Keratinocyte (primary cell): ENCODE measurements at regions not wholly inside any gene's neighbourhood (a gene's known extent, or its start where the extent isn't known, plus 50 kb on each side); places are given as distances from the start of the nearest gene placed in this dataset.

Experiments
- DNase-seq: peaks from one replicate; pipeline ENCODE4 v3.0.0-alpha.2; 2011; ENCODE audit warnings: low read depth, missing footprints, low spot score
- FAIRE-seq: peaks from 2 replicates; lab custom pipeline; 2011; peaks lifted over from hg19 to GRCh38; lab: Jason Lieb, UNC
- H2AFZ ChIP-seq: 2 replicates; pipeline ENCODE4 v1.6.0; 2012; ENCODE audit warnings: low read length, control low read depth, inconsistent platforms; ENCODE audit not compliant: control insufficient read depth
- H3K27ac ChIP-seq: 2 replicates; pipeline ENCODE4 v1.5.1; 2011; ENCODE audit warnings: low read length; ENCODE audit not compliant: control insufficient read depth, insufficient read depth
- H3K27me3 ChIP-seq: 3 replicates; pipeline ENCODE4 v1.6.0; 2011; ENCODE audit warnings: low read length; ENCODE audit not compliant: control insufficient read depth, insufficient read depth; ENCODE audit errors: extremely low read depth
- H3K36me3 ChIP-seq, 2 experiments: 2 replicates in 1 of 2; 3 replicates in 1 of 2; pipeline ENCODE4 v1.5.1; 2011; ENCODE audit warnings: low read length in 2 of 2, mild to moderate bottlenecking in 1 of 2; ENCODE audit not compliant: control insufficient read depth in 2 of 2, insufficient read depth in 2 of 2; ENCODE audit errors: extremely low read depth in 1 of 2
- H3K4me1 ChIP-seq: 3 replicates; pipeline ENCODE4 v1.5.1; 2011; ENCODE audit warnings: low read length; ENCODE audit not compliant: control insufficient read depth, insufficient read depth; ENCODE audit errors: extremely low read depth
- H3K4me2 ChIP-seq: 3 replicates; pipeline ENCODE4 v1.6.0; 2011; ENCODE audit warnings: low read depth, low read length; ENCODE audit not compliant: control insufficient read depth, insufficient read depth; ENCODE audit errors: extremely low read depth
- H3K4me3 ChIP-seq, 3 experiments: fragments of 200-600 bp in 1 of 3; sonication (generic) in 1 of 3; 2 replicates in 2 of 3; 3 replicates in 1 of 3; pipeline ENCODE4 v1.5.1; 2011 to 2016; ENCODE audit warnings: low read length in 3 of 3, mild to moderate bottlenecking in 3 of 3, control low read depth in 2 of 3, inconsistent platforms in 1 of 3, low read depth in 1 of 3, mixed read lengths in 1 of 3, mixed run types in 1 of 3, moderate library complexity in 1 of 3; ENCODE audit not compliant: control insufficient read depth in 2 of 3, insufficient read depth in 2 of 3; ENCODE audit errors: extremely low read depth in 1 of 3
- H3K79me2 ChIP-seq: 2 replicates; pipeline ENCODE4 v1.6.0; 2012; ENCODE audit warnings: low read length; ENCODE audit not compliant: control insufficient read depth, insufficient read depth
- H3K9ac ChIP-seq: 3 replicates; pipeline ENCODE4 v1.6.0; 2011; ENCODE audit warnings: low read length; ENCODE audit not compliant: control insufficient read depth, insufficient read depth; ENCODE audit errors: extremely low read depth
- H3K9me1 ChIP-seq: 3 replicates; pipeline ENCODE4 v1.6.0; 2011; ENCODE audit warnings: low read length; ENCODE audit not compliant: control insufficient read depth, insufficient read depth; ENCODE audit errors: extremely low read depth
- H3K9me3 ChIP-seq: 2 replicates; pipeline ENCODE4 v1.5.1; 2012; ENCODE audit warnings: low read depth, low read length; ENCODE audit not compliant: control insufficient read depth
- H4K20me1 ChIP-seq: 3 replicates; pipeline ENCODE4 v1.6.0; 2011; ENCODE audit warnings: low read length; ENCODE audit not compliant: control insufficient read depth, insufficient read depth; ENCODE audit errors: extremely low read depth
- EZH2 ChIP-seq: IDR thresholded peaks from one replicate; pipeline ENCODE4 v1.6.1; 2012; ENCODE audit warnings: inconsistent platforms, mild to moderate bottlenecking, low read length, moderate library complexity
- dilution Hi-C: fragments of 300-500 bp; cut with MboI; formaldehyde crosslinking; loops from one replicate; pipeline ENCODE4 v1.7.0; 2020; ENCODE audit warnings: low sequenced_read_pairs; ENCODE audit not compliant: extremely low pct_ligation_motif_present
- TF ChIP-seq, protein P1 (sequence below), 3 experiments: IDR thresholded peaks in 1 of 3; conservative IDR thresholded peaks in 1 of 3; optimal IDR thresholded peaks in 1 of 3; 2 replicates in 2 of 3; 3 replicates in 1 of 3; pipeline versions ENCODE3 to v1.5.1; 2011; ENCODE audit warnings: low read length in 3 of 3, mild to moderate bottlenecking in 3 of 3, moderate library complexity in 2 of 3, control low read depth in 1 of 3, inconsistent platforms in 1 of 3; ENCODE audit not compliant: insufficient read depth in 2 of 3; ENCODE audit errors: extremely low read depth in 1 of 3

DNA sequence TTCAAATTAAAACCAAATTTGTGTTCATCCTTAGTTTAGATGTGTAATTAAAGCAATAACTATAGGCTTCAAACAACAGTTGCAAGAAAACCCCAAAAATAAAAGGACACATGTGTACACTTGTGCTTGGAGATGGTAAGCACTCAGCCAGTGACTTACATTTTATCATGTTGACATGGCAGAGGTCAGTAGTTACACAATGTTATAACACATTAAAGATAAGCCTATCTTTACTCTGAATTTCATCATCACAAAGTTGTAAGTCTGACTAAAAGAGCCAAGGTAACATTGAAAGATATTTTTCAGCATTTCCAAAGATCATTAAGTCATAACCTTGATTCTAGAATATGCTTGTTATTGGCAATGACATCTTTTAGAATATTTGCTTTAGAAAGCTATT, 98.5 kb upstream of the PNPLA4 start:
- Histone ChIP-seq H3K4me2 (no peak overlapping the region), H2AFZ (no peak overlapping the region), H3K27me3 (no peaks in the 10 kb centered on the region), H4K20me1 (no peaks in the 10 kb centered on the region), H3K4me1 (no peaks in the 10 kb centered on the region), H3K9ac (no peak overlapping the region), H3K9me1 (no peaks in the 10 kb centered on the region), H3K36me3 (no peaks in the 10 kb centered on the region), H3K27ac (no peak overlapping the region), H3K4me3 (no peak overlapping the region), H3K9me3 (peaks cover 4% of the 10 kb centered on the region), H3K79me2 (no peaks in the 10 kb centered on the region)
- dilution Hi-C loops: no loop called here
- FAIRE-seq (no peak), DNase-seq (no peak)
- TF ChIP-seq, protein P1, sequence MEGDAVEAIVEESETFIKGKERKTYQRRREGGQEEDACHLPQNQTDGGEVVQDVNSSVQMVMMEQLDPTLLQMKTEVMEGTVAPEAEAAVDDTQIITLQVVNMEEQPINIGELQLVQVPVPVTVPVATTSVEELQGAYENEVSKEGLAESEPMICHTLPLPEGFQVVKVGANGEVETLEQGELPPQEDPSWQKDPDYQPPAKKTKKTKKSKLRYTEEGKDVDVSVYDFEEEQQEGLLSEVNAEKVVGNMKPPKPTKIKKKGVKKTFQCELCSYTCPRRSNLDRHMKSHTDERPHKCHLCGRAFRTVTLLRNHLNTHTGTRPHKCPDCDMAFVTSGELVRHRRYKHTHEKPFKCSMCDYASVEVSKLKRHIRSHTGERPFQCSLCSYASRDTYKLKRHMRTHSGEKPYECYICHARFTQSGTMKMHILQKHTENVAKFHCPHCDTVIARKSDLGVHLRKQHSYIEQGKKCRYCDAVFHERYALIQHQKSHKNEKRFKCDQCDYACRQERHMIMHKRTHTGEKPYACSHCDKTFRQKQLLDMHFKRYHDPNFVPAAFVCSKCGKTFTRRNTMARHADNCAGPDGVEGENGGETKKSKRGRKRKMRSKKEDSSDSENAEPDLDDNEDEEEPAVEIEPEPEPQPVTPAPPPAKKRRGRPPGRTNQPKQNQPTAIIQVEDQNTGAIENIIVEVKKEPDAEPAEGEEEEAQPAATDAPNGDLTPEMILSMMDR (optimal IDR thresholded peaks at IDR 0.05 in 1 of 3, IDR thresholded peaks at IDR 0.05 in 1 of 3, conservative IDR thresholded peaks at IDR 0.05 in 1 of 3; ENCODE audit: extremely low read depth in 1 of 3, insufficient read depth in 2 of 3, low read length in 3 of 3): no peak
- no peak for TF ChIP-seq EZH2

DNA sequence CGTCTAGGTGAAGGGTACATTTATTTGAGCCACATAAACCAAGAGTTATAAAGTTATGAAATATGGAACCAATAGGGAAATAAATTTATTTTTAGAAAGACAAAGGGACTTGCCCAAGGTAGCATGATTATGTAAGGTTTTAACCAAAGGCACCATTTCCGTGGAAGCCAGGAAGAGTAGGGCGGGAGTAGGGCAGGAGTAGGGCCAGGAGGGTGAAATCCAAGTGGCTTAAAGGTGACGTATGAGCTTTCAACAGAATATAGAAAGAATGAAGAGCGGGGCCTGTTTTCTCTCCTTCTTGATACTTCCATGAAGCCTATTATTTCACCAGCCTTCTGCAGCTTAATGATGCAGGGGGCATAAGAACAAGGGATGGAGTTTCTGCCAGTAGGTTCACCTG, 91.7 kb upstream of the PNPLA4 start:
- H4K20me1 ChIP-seq: no peaks in the 10 kb centered on the region
- FAIRE-seq (no peak), DNase-seq (no peak)
- no peak overlapping the region for H3K9ac ChIP-seq
- no peak overlapping the region for H3K27ac ChIP-seq
- no peaks in the 10 kb centered on the region for H3K9me3 ChIP-seq
- H3K9me1 ChIP-seq: no peaks in the 10 kb centered on the region
- TF ChIP-seq, protein P1 (optimal IDR thresholded peaks at IDR 0.05 in 1 of 3, IDR thresholded peaks at IDR 0.05 in 1 of 3, conservative IDR thresholded peaks at IDR 0.05 in 1 of 3; ENCODE audit: extremely low read depth in 1 of 3, insufficient read depth in 2 of 3, low read length in 3 of 3): no peak
- no peak for TF ChIP-seq EZH2
- dilution Hi-C loops: no loop called here
- no peak overlapping the region for H3K4me3 ChIP-seq
- H3K36me3 ChIP-seq: no peaks in the 10 kb centered on the region
- H3K4me2 ChIP-seq: no peak overlapping the region
- no peaks in the 10 kb centered on the region for H3K4me1 ChIP-seq
- H3K27me3 ChIP-seq: no peaks in the 10 kb centered on the region
- no peak overlapping the region for H2AFZ ChIP-seq
- no peaks in the 10 kb centered on the region for H3K79me2 ChIP-seq
